Right lobe of liver (tissue), 6 donors: ENCODE measurements at regions not wholly inside any gene's neighbourhood (a gene's known extent, or its start where the extent isn't known, plus 50 kb on each side); places are given as distances from the start of the nearest gene placed in this dataset.

Source experiments
- ATAC-seq, 4 donors: fragments of 200-7000 bp; cut with Tn5 transposase; one replicate each; pipeline ENCODE4 v1.9.1; 2020; ENCODE audit warnings: mild to moderate bottlenecking in 4 of 4, moderate library complexity in 4 of 4
- DNase-seq, 3 donors: peaks; one replicate each; pipeline ENCODE4 v3.0.0-alpha.2; 2020
- H3K27ac ChIP-seq, 3 donors: fragments of 200-600 bp; one replicate each; pipeline ENCODE4 v1.8.0; 2022
- H3K27me3 ChIP-seq, 2 donors: fragments of 200-600 bp; one replicate each; pipeline ENCODE4 v1.8.0; 2022
- H3K36me3 ChIP-seq, 4 donors: fragments of 200-600 bp; sonication (generic) in 1 of 4; one replicate each; pipeline versions ENCODE4 v1.5.1 to v1.8.0; 2017 to 2022; ENCODE audit warnings: control low read depth in 1 of 4
- H3K4me1 ChIP-seq, 4 donors: fragments of 200-600 bp; sonication (generic) in 1 of 4; one replicate each; pipeline versions ENCODE4 v1.5.1 to v1.8.0; 2017 to 2022; ENCODE audit warnings: control low read depth in 1 of 4
- H3K4me3 ChIP-seq, 3 donors: fragments of 200-600 bp; one replicate each; pipeline ENCODE4 v1.8.0; 2022
- H3K9me3 ChIP-seq, 4 donors: fragments of 200-600 bp; sonication (generic) in 1 of 4; one replicate each; pipeline versions ENCODE4 v1.5.1 to v1.8.0; 2017 to 2022; ENCODE audit warnings: control low read depth in 1 of 4
- CTCF ChIP-seq, 4 donors: fragments of 200-600 bp in 3 of 4; fragments of 450-650 bp in 1 of 4; IDR thresholded peaks; one replicate each; pipeline versions ENCODE4 v1.5.1 to v1.8.0; 2016 to 2022; ENCODE audit warnings: antibody characterized with exemption in 4 of 4, mild to moderate bottlenecking in 2 of 4
- POLR2A ChIP-seq: fragments of 450-650 bp; IDR thresholded peaks from one replicate; pipeline ENCODE4 v1.6.1; 2017; ENCODE audit warnings: antibody characterized with exemption, mild to moderate bottlenecking
- WGBS: methylation state at CpG from one replicate; pipeline ENCODE4 v1.1.6; 2018; ENCODE audit warnings: low coverage, low lambda C conversion rate; ENCODE audit not compliant: insufficient coverage; ENCODE audit errors: missing lambda C conversion rate; 5-methylcytosine and 5-hydroxymethylcytosine counted together
- intact Hi-C, 2 donors: fragments of 100-400 bp; cut with DNase I; formaldehyde crosslinking; loops; one replicate each; pipeline versions ENCODE4 v1.11.2 to v1.14.1; 2022
- donor health status: DM: no; HTN: yes; CAD: no.
- donor health status: DM: no; HTN: no; CAD: no.
- donor health status: DM: no; HTN: no; CAD: no.
- donor health status: DM: no; HTN: yes; CAD: no.
- donor health status: DM: no; HTN: yes; CAD: no.

- Histone ChIP-seq H3K27ac (no peak overlapping the region), H3K36me3 (no peaks in the 10 kb centered on the region), H3K4me3 (no peak overlapping the region), H3K9me3 (no peaks in the 10 kb centered on the region), H3K27me3 (no peaks in the 10 kb centered on the region), H3K4me1 (no peaks in the 10 kb centered on the region)
- no peak for TF ChIP-seq CTCF (IDR thresholded peaks at IDR 0.05)
- no peak for TF ChIP-seq POLR2A
- no peak for DNase-seq
- no CpG with 5 or more reads among the region's 4 CpGs for WGBS
- no peak for ATAC-seq
- intact Hi-C loops, result no loop called here
Measured at GRCh38 chrX:39555431-39555830, 542.3 kb downstream of the BCOR start.

GRCh38 chrX:39556056-39556455 lies 541.7 kb downstream of the BCOR start:
- no peak for TF ChIP-seq CTCF (IDR thresholded peaks at IDR 0.05)
- no peak for TF ChIP-seq POLR2A
- ATAC-seq, result no peak
- Histone ChIP-seq H3K9me3 (no peaks in the 10 kb centered on the region), H3K4me3 (no peak overlapping the region), H3K27ac (no peak overlapping the region), H3K4me1 (no peaks in the 10 kb centered on the region), H3K27me3 (no peaks in the 10 kb centered on the region), H3K36me3 (no peaks in the 10 kb centered on the region)
- intact Hi-C loops, result no loop called here
- DNase-seq, result no peak
- WGBS, result 80% methylated on average over 2 of the region's 3 CpGs

- H3K27ac ChIP-seq, result no peak overlapping the region
- intact Hi-C loops, result no loop called here
- no peaks in the 10 kb centered on the region for H3K4me1 ChIP-seq
- ATAC-seq (no peak), DNase-seq (no peak)
- H3K27me3 ChIP-seq, result no peaks in the 10 kb centered on the region
- no peaks in the 10 kb centered on the region for H3K9me3 ChIP-seq
- 72% methylated on average over 4 of the region's 4 CpGs for WGBS
- H3K36me3 ChIP-seq, result no peaks in the 10 kb centered on the region
- H3K4me3 ChIP-seq, result no peak overlapping the region
- TF ChIP-seq CTCF (IDR thresholded peaks at IDR 0.05) (no peak), POLR2A (no peak)
Measured at GRCh38 chrX:39559229-39559628, 538.5 kb downstream of the BCOR start.

GRCh38 chrX:39560271-39560670 lies 537.5 kb downstream of the BCOR start:
- intact Hi-C loops, result no loop called here
- Histone ChIP-seq H3K9me3 (no peaks in the 10 kb centered on the region), H3K27ac (no peak overlapping the region), H3K36me3 (no peaks in the 10 kb centered on the region), H3K4me1 (no peaks in the 10 kb centered on the region), H3K4me3 (no peak overlapping the region), H3K27me3 (no peaks in the 10 kb centered on the region)
- DNase-seq, result no peak
- no peak for TF ChIP-seq POLR2A
- TF ChIP-seq CTCF (IDR thresholded peaks at IDR 0.05), result no peak
- WGBS, result 66% methylated on average over 3 of the region's 12 CpGs
- no peak for ATAC-seq

- no peak for ATAC-seq
- Histone ChIP-seq H3K36me3 (no peaks in the 10 kb centered on the region), H3K4me3 (no peak overlapping the region), H3K27me3 (no peaks in the 10 kb centered on the region), H3K27ac (no peak overlapping the region), H3K4me1 (no peaks in the 10 kb centered on the region), H3K9me3 (no peaks in the 10 kb centered on the region)
- DNase-seq, result no peak
- TF ChIP-seq POLR2A, result no peak
- no peak for TF ChIP-seq CTCF (IDR thresholded peaks at IDR 0.05)
- intact Hi-C loops, result no loop called here
Measured at GRCh38 chrX:39563178-39563577, 534.6 kb downstream of the BCOR start.
